ENCODE measurements at regions not wholly inside any gene's neighbourhood (a gene's known extent, or its start where the extent isn't known, plus 50 kb on each side); places are given as distances from the start of the nearest gene placed in this dataset.

GRCh38 chr4:132384709-132385108, 764.4 kb upstream of the PCDH10 start:
- TF ChIP-seq POLR2A (IDR thresholded peaks at IDR 0.05; ENCODE audit: low read length) (no peak), GATA1 (IDR thresholded peaks at IDR 0.05; ENCODE audit: low read depth, low read length) (no peak)
